ENCODE measurements at regions not wholly inside any gene's neighbourhood (a gene's known extent, or its start where the extent isn't known, plus 50 kb on each side); places are given as distances from the start of the nearest gene placed in this dataset.

- H3K27me3 Mint-ChIP-seq (ENCODE audit: insufficient read depth, low read depth), result no peaks in the 10 kb centered on the region
- H3K79me2 ChIP-seq (ENCODE audit: low read depth), result no peaks in the 10 kb centered on the region
Observed at GRCh38 chr5:44605926-44606325, 202.8 kb upstream of the MRPS30 start.

GRCh38 chr5:44603496-44604272 lies 205.1 kb upstream of the MRPS30 start:
- TF ChIP-seq CTCF (IDR thresholded peaks at IDR 0.05) (peak; percentile 54), EZH2phosphoT487 (IDR thresholded peaks at IDR 0.05) (no peak)
- H3K27ac ChIP-seq, result no peak overlapping the region
- Mint-ChIP-seq H3K4me3 (no peak overlapping the region), H3K4me1 (no peaks in the 10 kb centered on the region), H3K27me3 (ENCODE audit: insufficient read depth, low read depth) (no peaks in the 10 kb centered on the region), H3K9me3 (peaks cover 2% of the 10 kb centered on the region), H3K36me3 (no peaks in the 10 kb centered on the region), H3K27ac (no peak overlapping the region)
- H3K9ac ChIP-seq, result no peak overlapping the region
- DNase-seq (ENCODE audit: low spot score), result peak; percentile 30
- no peaks in the 10 kb centered on the region for H3K27me3 ChIP-seq
- H3K4me1 ChIP-seq, result no peaks in the 10 kb centered on the region
- no peaks in the 10 kb centered on the region for H4K20me1 ChIP-seq (ENCODE audit: low read depth)
- H3K4me2 ChIP-seq, result no peak overlapping the region
- no peaks in the 10 kb centered on the region for H3F3A ChIP-seq (ENCODE audit: low read depth)
- no peaks in the 10 kb centered on the region for H3K9me3 ChIP-seq (ENCODE audit: low read depth)
- peak overlapping the region; percentile 54 for H2AFZ ChIP-seq (replicated peaks)
- no peaks in the 10 kb centered on the region for H3K36me3 ChIP-seq
- H3K79me2 ChIP-seq (ENCODE audit: low read depth), result no peaks in the 10 kb centered on the region
- no peak overlapping the region for H3K4me3 ChIP-seq

More at GRCh38 chr5:44605926-44606325, 202.8 kb upstream of the MRPS30 start:
- no peaks in the 10 kb centered on the region for H3K4me1 Mint-ChIP-seq
- Histone ChIP-seq H3K4me1 (no peaks in the 10 kb centered on the region), H3K4me2 (no peak overlapping the region), H3K36me3 (no peaks in the 10 kb centered on the region), H4K20me1 (ENCODE audit: low read depth) (no peaks in the 10 kb centered on the region), H3F3A (ENCODE audit: low read depth) (no peaks in the 10 kb centered on the region), H3K4me3 (no peak overlapping the region), H3K27me3 (no peaks in the 10 kb centered on the region), H3K9ac (no peak overlapping the region), H2AFZ (replicated peaks) (no peak overlapping the region), H3K27ac (no peak overlapping the region), H3K9me3 (ENCODE audit: low read depth) (no peaks in the 10 kb centered on the region)
- H3K9me3 Mint-ChIP-seq, result peaks cover 2% of the 10 kb centered on the region
- no peak overlapping the region for H3K27ac Mint-ChIP-seq
- DNase-seq (ENCODE audit: low spot score), result no peak
- no peak for TF ChIP-seq EZH2 (IDR thresholded peaks at IDR 0.05)
- no peak overlapping the region for H3K4me3 Mint-ChIP-seq
- no peaks in the 10 kb centered on the region for H3K36me3 Mint-ChIP-seq

- Histone ChIP-seq H3K9me3 (ENCODE audit: low read depth) (no peaks in the 10 kb centered on the region), H3F3A (ENCODE audit: low read depth) (no peaks in the 10 kb centered on the region), H3K4me3 (no peak overlapping the region), H3K79me2 (ENCODE audit: low read depth) (no peaks in the 10 kb centered on the region), H3K36me3 (no peaks in the 10 kb centered on the region), H3K27me3 (no peaks in the 10 kb centered on the region), H3K27ac (no peak overlapping the region), H3K9ac (no peak overlapping the region), H3K4me1 (no peaks in the 10 kb centered on the region), H3K4me2 (no peak overlapping the region), H4K20me1 (ENCODE audit: low read depth) (no peaks in the 10 kb centered on the region), H2AFZ (replicated peaks) (peak overlapping the region; percentile 45)
- peaks cover 6% of the 10 kb centered on the region for H3K4me1 Mint-ChIP-seq
- H3K36me3 Mint-ChIP-seq, result no peaks in the 10 kb centered on the region
- no peak for DNase-seq (ENCODE audit: low spot score)
- TF ChIP-seq EZH2 (IDR thresholded peaks at IDR 0.05) (no peak), EZH2phosphoT487 (IDR thresholded peaks at IDR 0.05) (no peak), CTCF (IDR thresholded peaks at IDR 0.05) (no peak)
- H3K27ac Mint-ChIP-seq, result no peak overlapping the region
- no peak overlapping the region for H3K4me3 Mint-ChIP-seq
- no peaks in the 10 kb centered on the region for H3K27me3 Mint-ChIP-seq (ENCODE audit: insufficient read depth, low read depth)
- peaks cover 2% of the 10 kb centered on the region for H3K9me3 Mint-ChIP-seq
Observed at GRCh38 chr5:44574678-44575077, 185.5 kb upstream of the FGF10 start.

- no peak for TF ChIP-seq EZH2phosphoT487 (IDR thresholded peaks at IDR 0.05)
- no peak for TF ChIP-seq EZH2 (IDR thresholded peaks at IDR 0.05)
- no peak for TF ChIP-seq CTCF (IDR thresholded peaks at IDR 0.05)
- H3K9me3 Mint-ChIP-seq, result no peaks in the 10 kb centered on the region
- no peak overlapping the region for H3K27ac Mint-ChIP-seq
- no peak overlapping the region for H3K9ac ChIP-seq
- no peaks in the 10 kb centered on the region for H3K27me3 Mint-ChIP-seq (ENCODE audit: insufficient read depth, low read depth)
- no peak overlapping the region for H3K27ac ChIP-seq
- no peaks in the 10 kb centered on the region for H3F3A ChIP-seq (ENCODE audit: low read depth)
- H3K4me1 ChIP-seq, result no peaks in the 10 kb centered on the region
- H3K4me3 ChIP-seq, result no peak overlapping the region
- no peaks in the 10 kb centered on the region for H3K9me3 ChIP-seq (ENCODE audit: low read depth)
- H3K36me3 Mint-ChIP-seq, result no peaks in the 10 kb centered on the region
- DNase-seq (ENCODE audit: low spot score), result no peak
- no peak overlapping the region for H3K4me2 ChIP-seq
- no peaks in the 10 kb centered on the region for H4K20me1 ChIP-seq (ENCODE audit: low read depth)
- H3K4me3 Mint-ChIP-seq, result no peak overlapping the region
- no peaks in the 10 kb centered on the region for H3K27me3 ChIP-seq
- no peaks in the 10 kb centered on the region for H3K36me3 ChIP-seq
- no peaks in the 10 kb centered on the region for H3K4me1 Mint-ChIP-seq
- no peaks in the 10 kb centered on the region for H3K79me2 ChIP-seq (ENCODE audit: low read depth)
- no peak overlapping the region for H2AFZ ChIP-seq (replicated peaks)
Observed at GRCh38 chr5:44568519-44568918, 179.3 kb upstream of the FGF10 start.
